ENCODE measurements at regions not wholly inside any gene's neighbourhood (a gene's known extent, or its start where the extent isn't known, plus 50 kb on each side); places are given as distances from the start of the nearest gene placed in this dataset.

DNA sequence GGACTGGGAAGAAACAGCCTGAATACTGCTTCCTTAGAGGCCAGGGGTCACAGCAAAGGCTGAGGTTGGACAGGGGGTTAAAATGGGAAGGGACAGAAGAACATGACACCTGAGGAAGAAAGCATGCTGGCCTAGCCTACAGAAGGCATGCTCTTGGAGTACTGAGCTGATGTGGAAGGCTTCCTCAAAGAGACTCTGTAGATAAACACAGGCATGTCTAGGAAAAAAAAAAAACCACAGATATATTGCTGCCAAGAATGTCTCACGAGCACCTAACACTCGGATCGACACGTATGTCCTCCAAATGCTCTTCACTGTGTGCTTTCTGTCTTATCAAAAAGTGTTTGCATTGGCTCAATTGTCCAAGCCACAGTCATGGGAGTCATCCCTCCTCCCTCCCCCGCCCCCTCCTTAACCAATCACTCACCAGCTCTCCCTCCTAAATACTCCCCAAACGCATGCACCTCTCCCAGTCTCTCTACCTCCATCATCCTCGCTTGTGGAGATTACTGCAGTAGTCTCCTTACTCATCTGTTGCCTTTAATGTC, 101.1 kb upstream of the LRFN2 start:
- FAIRE-seq (no peak), DNase-seq (ENCODE audit: extremely low read depth in 1 of 4, low spot score in 3 of 4) (peak in 2 of 4 experiments; percentile 8 to 46), ATAC-seq (no peak)
- POLR2A ChIA-PET: interaction anchor here (0.6 to 1.0 kb wide), 2 partner anchors 9 to 70 kb away, joined by 3 read pairs; no protein-coding TSS in a partner anchor
- in situ Hi-C loops (cut with MboI): no loop called here
- no peak overlapping the region; the same call in 1 of the 2 replicates for H3K4me2 ChIP-seq (ENCODE audit: insufficient read depth, low read length)
- no peak overlapping the region for H3K27ac ChIP-seq (ENCODE audit: extremely low read depth, low read depth, low read length)
- CTCF ChIA-PET (ENCODE audit: low intra/inter-chr PET ratio): no interaction called here
- H3K9me3 ChIP-seq (replicated peaks; ENCODE audit: control insufficient read depth, insufficient read depth, low read depth, low read length): no peaks in the 10 kb centered on the region
- H3K79me2 ChIP-seq (ENCODE audit: control insufficient read depth, insufficient read depth, low read length): no peaks in the 10 kb centered on the region
- no peaks in the 10 kb centered on the region for H3K36me3 ChIP-seq (ENCODE audit: control insufficient read depth, insufficient read depth, low read length)
- H3K9me1 ChIP-seq (ENCODE audit: control insufficient read depth, insufficient read depth, low read length): no peaks in the 10 kb centered on the region
- H3K4me1 ChIP-seq (replicated peaks in 1 of 2; ENCODE audit: control insufficient read depth in 2 of 2, insufficient read depth in 2 of 2, low read length in 2 of 2): peaks cover 3 to 4% of the 10 kb centered on the region in 2 experiments; a peak in 1 of 5 replicates
- no peak overlapping the region for H3K4me3 ChIP-seq
- no peaks in the 10 kb centered on the region for H4K20me1 ChIP-seq (replicated peaks; ENCODE audit: control insufficient read depth, insufficient read depth, low read length)
- no peak overlapping the region for H3K9ac ChIP-seq (ENCODE audit: insufficient read depth in 1 of 2, low read depth in 2 of 2, low read length in 2 of 2)
- WGBS (ENCODE audit: insufficient coverage, low coverage, missing lambda C conversion rate): 0% methylated on average over 7 of the region's 7 CpGs
- no peak overlapping the region for H2AFZ ChIP-seq (ENCODE audit: low read depth, low read length)
- peaks cover 3 to 9% of the 10 kb centered on the region in 2 experiments; a peak in 1 of 5 replicates for H3K27me3 ChIP-seq (ENCODE audit: control insufficient read depth in 2 of 2, insufficient read depth in 2 of 2, low read length in 2 of 2)
- intact Hi-C loops (cut with micrococcal nuclease): no loop called here
- no TSS peak for BruUV-seq (replicated peaks)
- TF ChIP-seq ATF3 (IDR thresholded peaks at IDR 0.05): no peak
- TF ChIP-seq ATF3 (CRISPR knock-in tag; conservative IDR thresholded peaks at IDR 0.05): no peak
- TF ChIP-seq FOXM1 (IDR thresholded peaks at IDR 0.05; ENCODE audit: low read depth): no peak
- no peak for TF ChIP-seq FOXM1 (CRISPR knock-in tag; IDR thresholded peaks at IDR 0.05; ENCODE audit: low read depth)
- TF ChIP-seq, protein P1, sequence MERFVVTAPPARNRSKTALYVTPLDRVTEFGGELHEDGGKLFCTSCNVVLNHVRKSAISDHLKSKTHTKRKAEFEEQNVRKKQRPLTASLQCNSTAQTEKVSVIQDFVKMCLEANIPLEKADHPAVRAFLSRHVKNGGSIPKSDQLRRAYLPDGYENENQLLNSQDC (CRISPR knock-in tag; IDR thresholded peaks at IDR 0.05): no peak
- no peak for TF ChIP-seq WHSC1 (IDR thresholded peaks at IDR 0.05; ENCODE audit: low read length)
- no peak for TF ChIP-seq HMGXB4 (CRISPR knock-in tag; IDR thresholded peaks at IDR 0.05)
- peak; percentile 63 for TF ChIP-seq FOSL1 (tag; conservative IDR thresholded peaks at IDR 0.05)
- 0 out of 2 replicates have a peak, but pooled peaks have one; percentile 50 for TF ChIP-seq ZNF589 (CRISPR knock-in tag; IDR thresholded peaks at IDR 0.05; ENCODE audit: low read depth)
- no peak for TF ChIP-seq SMAD1 (IDR thresholded peaks at IDR 0.05; ENCODE audit: low read depth, low read length, partially characterized antibody)
- no peak for TF ChIP-seq THRAP3 (IDR thresholded peaks at IDR 0.05; ENCODE audit: borderline replicate concordance)
- no peak for TF ChIP-seq NFATC3 (IDR thresholded peaks at IDR 0.05)
- no peak for TF ChIP-seq TAF1 (IDR thresholded peaks at IDR 0.05; ENCODE audit: control insufficient read depth, extremely low read depth, insufficient read depth, low read length, severe bottlenecking)
- no peak for TF ChIP-seq POLR2B (IDR thresholded peaks at IDR 0.05; ENCODE audit: low read depth, partially characterized antibody)
- TF ChIP-seq VEZF1 (CRISPR knock-in tag; IDR thresholded peaks at IDR 0.05): peak; percentile 61
